Stimulated activated CD4-positive, alpha-beta T cell treated with anti-CD3 and anti-CD28 coated beads, Interleukin-4, amount 100 ng/mL, for 48 hours (primary cell): ENCODE measurements at regions not wholly inside any gene's neighbourhood (a gene's known extent, or its start where the extent isn't known, plus 50 kb on each side); places are given as distances from the start of the nearest gene placed in this dataset.
"Not testable (repeated sequence)": the region's sequence is repeated elsewhere in the genome, so short reads cannot be mapped to it uniquely, and the experiment has no call there.

ENCODE experiments used
- DNase-seq, 2 donors: peaks; one replicate each; pipeline ENCODE4 v3.0.0-alpha.2; 2020; ENCODE audit warnings: low read depth in 2 of 2

DNA sequence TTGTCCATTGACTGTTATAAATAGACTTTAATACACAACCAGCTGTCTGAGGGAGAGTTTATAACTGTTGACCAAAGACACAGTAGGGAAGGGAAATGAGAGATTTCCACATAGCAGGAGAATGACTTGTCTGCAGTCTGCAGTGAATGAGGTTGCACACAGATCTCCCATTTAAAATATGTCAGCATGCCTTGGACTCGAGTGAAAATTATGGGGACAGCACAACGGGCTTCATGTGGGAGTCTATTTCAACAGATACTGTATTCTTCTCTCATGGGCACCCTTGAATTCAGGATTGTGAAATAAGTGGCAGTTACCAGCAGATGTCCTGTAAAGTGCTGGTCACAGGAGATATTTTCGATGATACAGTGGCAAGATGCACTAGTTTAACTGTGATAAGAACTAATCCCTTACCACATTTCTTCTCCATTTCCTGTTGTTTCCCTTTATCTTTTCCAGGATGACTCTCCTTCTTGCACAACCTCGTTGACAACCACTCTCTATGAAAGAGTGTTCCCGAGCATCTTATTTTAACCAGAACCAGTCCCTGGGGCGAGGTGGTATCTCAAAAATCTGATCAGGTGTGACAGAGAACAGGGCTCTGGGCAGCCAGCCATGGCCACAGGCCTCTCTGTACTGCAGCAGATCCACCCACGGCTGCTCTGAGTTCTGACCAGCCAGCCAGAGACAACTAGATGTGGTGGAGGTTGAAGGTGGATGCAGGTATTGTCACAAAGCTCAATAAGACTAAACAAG, 51.5 kb upstream of the MAP3K1 start:
- DNase-seq: no peak

DNA sequence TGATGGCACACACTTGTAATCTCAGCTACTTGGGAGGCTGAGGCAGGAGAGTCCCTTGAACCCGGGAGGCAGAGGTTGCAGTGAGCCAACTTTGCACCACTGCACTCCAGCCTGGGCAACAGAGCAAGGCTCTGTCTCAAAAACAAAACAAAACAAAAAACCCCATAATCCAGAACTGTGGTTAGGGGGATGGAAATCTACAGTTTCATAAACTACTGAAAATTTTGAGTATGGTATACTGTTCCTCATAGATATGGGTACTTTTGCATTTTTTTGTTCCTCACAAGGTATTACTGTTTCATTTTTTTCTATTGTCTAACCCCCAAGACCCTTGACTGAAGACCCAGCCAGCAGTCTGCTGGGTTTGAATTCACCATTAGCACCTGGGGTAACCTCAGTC, 52.2 kb upstream of the MAP3K1 start:
- no peak for DNase-seq

DNA sequence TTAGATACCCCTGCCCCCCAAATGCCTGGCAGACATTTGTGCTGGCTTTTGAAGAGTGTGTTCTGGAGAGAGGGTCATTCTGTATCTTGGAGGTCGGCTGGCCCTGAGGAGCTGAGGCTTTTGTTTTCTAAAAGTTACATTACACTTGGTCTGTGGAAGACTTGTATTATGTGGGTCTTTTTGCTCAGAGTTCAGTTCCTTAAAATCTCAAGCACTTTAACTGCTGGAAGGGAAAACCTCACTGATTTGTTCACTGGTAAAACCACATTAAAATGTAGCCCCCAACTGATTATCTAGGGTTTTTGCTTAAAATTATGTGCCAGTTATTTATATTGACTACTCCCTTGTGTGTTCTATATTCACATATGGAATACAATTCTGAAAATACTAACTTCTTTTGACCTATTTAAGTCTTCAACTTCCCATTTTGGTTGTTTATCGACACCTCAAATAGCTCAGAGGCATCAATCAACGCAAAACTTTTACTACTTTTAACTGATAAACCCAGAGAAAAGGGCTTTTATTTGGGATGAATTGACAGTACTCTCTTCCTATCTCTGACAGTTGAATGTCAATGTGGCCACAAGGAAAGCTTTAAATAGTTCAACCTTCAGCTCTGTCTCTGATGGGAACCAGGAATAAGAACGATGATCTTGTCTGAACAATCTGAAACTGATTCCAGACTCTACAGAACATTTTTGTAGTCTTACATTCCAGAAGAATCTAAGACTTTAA, 54.0 kb upstream of the MAP3K1 start:
- no peak for DNase-seq

DNA sequence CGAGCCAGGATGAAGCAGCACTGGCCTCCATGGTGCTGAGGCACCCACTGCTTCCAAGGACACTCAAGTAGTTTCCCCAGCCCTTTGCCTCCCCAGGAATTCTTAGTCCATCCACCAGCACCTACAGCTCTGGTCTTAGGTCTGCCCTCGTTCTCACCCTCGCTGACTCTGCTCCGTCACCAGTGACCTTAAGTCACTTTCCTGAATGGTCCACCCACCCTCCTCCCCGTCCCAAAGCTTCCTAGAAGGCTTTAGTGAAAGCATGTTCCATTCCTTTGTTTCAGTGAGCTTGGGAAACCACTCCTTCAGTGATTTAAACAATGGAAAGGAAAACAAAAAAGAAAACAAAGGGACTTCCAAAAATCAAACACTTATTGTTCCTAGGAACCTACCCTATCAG, 54.6 kb upstream of the MAP3K1 start:
- DNase-seq: no peak

DNA sequence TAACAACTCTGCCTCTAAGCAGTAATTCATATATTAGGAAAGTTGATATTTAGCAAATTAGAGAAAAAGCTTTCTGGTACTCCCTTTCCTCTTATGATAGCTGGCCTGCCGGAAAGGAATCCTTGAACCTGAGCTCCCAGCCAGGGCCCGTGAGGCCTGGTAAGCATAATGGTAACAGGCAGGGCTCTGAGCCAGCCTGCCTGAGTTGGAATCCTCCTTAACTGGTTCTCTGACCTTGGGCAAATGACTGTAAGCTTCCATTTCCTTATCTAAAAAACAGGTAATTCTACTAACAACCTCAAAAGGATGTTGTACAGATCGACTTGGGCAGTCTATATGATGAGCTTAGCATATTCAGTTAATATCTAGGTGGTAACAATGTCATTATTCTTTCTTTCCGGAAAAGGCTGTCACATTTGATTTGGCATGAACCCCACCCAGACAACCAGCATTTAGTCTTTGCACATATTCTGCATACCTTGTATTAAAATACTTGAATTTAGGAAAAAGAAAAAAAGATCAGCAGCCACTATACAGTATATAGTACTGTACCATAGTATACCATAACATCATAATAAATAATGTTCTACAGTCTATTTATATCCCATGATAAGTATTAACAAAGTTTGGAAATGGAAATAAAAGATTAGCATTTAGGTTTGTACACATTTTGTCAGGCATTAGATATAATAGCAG, 55.7 kb upstream of the MAP3K1 start:
- DNase-seq: no peak

DNA sequence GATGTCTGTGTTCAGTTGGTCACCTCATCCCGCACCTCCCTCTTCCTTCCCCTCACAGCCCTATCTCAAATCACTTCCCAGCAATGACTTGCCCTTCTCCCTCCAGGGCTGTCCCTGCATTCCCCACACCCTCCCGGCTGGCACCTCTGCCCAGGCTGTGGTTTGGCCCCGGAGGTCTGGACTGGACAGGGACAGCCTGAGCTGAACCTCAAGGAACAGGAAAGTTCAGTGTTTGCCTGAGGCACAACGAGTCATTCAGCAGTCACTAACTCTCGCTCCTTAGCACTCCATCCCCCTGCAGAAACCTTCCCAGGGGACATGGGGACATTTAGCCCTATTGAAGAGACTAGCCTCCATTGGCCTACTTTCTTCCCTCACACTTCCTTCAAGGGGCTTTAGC, 58.3 kb upstream of the MAP3K1 start:
- no peak for DNase-seq

DNA sequence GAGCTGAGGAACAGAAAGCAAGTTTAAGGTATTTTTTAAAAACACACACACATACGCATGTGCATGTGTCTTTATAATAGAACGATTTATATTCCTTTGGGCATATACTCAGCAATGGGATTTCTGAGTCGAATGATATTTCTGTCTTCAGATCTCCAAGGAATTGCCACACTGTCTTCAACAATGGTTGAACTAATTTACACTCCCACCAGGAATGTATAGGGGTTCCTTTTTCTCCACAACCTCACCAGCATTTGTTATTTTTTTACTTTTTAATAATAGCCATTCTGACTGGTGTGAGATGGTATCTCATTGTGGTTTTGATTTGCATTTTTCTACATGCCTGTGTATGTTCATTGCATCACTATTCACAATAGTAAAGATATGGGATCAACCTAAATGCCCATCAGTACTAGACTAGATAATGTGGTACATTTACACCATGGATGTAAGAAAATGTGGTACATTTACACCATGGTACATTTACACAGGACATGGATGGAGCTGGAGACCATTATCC, 60.3 kb upstream of the MAP3K1 start:
- DNase-seq: no peak

DNA sequence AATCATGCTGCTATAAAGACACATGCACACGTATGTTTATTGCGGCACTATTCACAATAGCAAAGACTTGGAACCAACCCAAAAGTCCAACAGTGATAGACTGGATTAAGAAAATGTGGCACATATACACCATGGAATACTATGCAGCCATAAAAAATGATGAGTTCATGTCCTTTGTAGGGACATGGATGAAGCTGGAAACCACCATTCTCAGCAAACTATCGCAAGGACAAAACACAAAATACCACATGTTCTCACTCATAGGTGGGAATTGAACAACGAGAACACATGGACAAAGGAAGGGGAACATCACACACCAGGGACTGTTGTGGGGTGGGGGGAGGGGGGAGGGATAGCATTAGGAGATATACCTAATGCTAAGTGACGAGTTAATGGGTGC, 61.8 kb upstream of the MAP3K1 start:
- DNase-seq: not testable (repeated sequence)

DNA sequence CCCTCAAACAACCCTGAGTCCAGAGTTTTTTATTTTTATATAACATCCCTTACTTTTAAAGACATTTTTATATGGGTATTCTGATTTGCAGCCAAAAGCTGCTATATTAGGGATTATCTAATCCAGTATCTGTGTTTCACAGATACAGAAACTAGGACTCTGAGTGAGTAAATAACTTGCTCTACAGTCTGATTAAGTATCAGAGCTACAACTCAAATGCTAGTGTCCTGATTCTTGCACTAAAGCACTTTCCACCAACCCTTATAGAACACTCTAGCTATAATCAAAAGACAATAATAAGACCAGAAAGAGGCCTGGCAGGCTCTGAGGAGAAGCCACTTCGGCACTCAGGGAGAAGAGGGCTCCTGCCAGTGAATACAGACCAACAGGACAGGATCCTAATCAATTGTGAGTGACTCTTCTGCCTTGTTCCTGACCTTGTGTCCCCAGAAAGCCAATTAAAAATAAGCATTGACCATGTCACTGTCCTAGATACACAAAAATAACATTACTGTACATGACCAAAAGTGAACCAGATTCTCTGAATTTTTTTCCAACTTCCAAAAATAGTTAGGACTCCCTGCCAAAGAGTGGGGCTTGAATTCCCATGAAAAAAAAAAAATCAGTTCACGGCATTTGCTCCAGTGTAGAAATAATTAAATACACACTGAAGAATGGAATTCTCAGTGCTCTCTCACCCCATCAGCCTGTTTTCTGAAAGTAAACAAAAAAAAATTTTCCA, 63.6 kb upstream of the MAP3K1 start:
- DNase-seq: no peak

DNA sequence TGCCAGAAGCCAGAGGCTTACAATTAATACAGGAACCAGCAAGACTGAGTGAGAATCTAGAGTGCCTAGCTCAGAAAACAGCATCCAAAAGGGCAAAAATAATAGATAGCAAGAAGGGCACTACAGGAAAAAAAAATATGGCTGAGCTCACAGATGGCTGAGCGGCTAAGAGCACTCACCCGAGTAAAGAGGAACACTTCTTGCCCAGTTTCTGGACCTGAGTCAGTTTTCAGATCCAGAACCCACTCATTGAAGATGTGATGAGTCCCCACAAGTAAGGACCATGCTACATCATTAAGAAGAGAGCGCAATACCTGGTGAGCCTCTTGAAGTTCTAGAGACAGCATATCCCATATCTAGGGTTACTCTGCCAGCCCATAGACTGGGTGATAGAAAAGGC, 65.5 kb upstream of the MAP3K1 start:
- no peak for DNase-seq

DNA sequence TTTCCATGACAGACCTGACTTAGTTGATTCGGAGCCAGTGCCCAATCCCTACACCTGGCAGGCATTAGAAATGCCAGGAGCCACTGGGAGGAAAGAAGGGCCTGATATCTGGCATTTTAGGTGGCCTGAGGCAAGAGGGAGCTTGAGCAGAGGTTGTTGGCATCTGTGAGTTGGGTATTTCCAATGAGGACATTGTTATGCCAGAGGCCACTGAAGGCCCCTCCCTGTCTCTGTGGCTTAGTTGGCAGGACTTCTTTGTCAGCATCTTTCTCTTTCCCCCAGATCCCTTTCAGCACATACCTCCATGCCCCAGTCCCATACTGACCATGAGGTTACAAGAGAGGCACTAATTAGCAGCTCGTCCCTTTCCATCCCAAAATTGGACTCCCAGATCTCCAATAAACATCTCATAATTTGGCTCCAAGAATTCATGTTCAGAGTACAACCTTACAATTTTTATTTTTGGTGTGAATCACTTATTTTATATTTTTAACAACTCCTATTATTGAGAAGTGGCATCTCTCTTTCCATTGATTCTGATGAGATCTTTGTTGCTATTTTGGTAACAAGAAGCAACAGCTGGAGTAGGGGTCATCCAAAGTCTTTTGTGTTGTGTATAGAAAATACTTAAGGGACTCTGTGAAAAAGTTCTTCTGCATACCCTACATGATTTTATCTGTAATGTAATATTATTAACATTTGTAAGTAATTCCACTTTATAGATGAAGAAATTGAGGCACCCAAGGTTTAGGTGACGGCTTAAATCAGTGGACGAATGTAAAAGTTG, 68.6 kb upstream of the MAP3K1 start:
- no peak for DNase-seq

DNA sequence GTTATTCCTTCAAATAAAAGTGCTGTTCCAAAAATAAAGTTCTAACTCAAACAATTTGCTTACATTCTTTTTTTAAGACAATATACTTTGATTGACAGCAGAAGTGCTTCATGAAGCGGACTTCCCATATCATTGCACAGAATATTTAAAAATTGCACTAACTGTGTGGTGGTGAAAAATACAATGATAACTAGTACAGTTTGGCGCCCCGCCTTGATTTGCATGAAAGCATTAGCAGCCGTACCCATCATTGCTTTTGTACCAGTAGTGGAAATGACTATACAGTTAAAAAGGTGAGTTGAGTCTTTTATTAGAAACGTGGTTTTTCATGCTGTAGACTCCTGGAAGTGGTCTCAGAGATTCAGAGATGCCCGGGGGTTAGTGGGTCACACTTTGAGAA, 69.5 kb upstream of the MAP3K1 start:
- no peak for DNase-seq

DNA sequence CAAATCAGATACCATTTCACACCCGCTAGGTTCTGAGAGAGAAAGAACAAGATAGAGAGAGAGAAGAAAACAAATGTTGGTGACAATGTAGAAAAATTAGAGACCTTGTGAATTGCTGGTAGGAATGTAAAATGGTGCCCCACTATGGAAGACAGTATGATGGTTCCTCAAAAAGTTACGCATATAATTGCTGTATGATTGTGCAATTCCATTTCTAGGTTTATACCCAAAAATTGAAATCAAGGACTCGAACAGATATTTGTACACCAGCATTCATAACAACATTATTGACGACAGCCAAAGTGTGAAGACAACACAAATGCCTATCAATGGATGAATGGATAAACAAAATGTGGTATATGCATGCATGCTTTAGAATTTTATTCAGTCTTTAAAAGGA, 74.5 kb upstream of the MAP3K1 start:
- no peak for DNase-seq

DNA sequence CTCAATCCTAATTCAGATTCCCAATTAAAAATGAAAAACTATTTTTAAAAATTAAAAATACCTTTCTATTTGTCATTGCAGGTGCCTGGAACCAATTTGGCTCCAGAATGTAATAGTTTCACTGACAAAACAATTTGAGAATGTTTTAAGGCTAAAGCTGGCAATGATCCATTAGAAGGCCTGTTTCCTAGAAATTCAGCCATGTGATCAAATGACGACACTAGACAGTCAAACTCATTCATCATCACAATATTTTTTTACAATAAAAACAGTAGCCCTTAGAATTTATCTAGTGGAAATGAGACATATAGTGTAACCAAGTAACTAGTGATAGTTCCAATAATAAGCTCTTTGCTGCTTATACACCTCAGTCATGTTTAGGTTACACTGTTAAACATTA, 75.4 kb upstream of the MAP3K1 start:
- DNase-seq: no peak

DNA sequence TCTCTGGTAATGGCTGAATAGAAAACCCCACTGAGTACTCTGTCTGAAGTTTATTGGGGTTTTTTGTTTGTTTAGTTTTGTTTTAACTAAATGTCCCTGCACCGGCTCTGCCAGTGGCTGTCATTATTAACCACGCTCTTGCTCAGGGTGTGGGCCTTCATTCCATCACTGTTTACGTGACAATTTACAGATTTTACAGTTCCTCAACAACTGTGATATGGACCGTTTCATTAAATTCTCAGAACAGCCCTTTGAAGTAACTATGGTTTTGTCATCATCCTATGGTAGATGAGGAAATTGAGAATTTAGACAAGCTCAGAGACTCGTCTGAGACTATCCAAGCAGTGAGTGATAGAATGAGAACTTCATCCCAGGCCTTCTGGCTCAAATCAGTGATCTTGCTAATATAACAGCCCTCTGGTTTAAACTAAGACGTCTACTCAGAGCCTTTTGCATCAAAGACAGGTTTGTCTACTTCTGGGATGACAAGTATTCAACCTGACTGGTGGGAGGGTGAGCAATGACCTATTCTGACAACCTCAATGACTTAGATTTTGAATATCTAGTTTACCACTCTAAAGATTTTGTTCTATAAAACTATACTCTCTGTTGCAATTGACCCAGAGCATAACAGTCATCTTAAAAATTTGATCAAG, 77.3 kb upstream of the MAP3K1 start:
- no peak for DNase-seq

DNA sequence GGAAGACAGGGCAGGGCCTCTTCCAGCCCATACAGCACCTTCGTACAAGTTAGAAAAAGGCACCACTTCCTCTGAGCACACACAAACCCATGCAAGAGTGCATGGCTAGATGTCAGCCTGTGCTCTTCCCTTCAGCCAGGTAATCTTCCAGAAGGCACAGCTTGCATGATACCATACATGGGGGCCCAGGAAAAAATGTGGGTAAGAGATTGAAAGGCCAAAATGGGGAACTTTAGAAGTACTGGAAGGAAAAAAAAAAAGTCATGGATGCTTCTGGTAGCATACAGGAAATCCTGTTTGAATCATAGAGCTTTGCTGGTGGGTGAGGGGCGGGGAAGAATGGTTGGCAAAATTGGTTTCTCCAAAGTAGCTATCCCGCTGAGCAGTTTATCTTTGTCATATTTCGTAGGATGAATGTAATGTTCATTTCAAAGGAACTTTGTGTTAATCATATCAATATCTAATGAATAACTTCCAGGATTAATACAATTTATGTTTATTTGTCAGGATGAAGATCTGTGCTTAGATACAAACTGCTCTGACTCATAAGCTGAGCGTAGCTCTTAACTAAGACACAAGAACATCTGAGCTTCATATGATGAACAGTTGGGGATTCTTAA, 78.2 kb upstream of the MAP3K1 start:
- DNase-seq: no peak

DNA sequence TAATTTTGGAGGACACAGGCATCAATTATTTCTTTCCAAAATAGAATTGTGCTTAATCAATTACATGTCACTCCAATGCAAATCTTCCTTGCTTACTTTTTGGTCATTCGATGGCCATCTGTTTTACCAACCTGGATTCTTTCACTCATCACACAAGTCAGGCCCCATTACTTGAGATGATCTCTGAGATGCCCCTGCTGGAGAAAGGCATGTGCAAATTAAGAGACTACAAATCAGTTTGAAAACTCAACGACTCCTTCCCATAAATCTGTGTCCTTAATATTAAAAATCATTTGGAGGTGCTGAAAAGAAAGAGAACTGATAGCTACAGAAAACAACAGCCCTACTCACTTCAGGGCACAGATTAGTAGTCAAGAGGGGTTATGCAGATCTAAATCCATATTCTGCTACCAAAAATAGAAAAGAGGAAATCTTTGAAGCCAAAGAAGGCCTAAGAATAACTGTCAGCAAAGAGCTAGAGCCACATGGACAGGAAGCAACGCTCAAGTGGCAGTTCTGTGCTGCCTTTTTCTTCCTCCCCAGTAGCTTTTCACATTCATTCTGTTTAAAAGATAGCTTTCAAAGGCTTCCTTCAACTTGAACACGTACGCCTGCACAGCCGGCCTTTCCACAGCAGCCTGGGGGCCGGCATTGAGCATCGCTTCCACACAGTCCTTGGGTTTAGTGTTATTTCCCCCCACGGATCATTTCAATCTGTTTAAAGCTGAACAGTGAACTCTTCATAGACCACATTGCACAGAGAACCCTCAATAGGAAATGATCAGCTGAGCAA, 79.3 kb upstream of the MAP3K1 start:
- no peak for DNase-seq

DNA sequence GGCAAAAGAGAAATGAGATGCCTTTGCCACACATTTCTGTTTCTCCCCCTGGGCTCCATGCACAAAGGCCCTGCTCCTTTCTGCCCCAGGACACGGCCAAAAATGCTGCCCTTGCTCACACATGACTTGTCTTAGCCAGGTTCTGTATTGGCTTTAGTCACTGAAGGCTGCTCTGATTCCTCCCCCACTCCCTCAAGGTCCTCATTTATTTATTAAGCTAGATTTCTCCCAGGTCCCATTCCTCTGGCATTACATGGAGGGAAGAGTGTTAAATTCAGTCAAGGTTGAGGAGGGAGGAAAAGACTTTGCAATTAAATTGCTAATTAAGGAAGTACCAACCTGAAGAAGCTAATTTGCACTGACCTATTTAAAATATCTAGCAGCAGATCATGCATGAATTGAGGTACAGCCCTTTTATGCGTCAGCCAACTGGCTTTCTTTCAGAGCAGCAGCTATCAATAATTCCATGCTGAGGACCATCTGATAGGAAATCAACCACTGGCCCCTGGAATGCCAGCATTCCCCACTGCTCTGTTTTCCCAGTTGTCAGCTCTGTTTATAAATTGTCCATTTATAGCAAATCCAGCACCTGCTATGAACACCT, 81.2 kb upstream of the MAP3K1 start:
- no peak for DNase-seq

DNA sequence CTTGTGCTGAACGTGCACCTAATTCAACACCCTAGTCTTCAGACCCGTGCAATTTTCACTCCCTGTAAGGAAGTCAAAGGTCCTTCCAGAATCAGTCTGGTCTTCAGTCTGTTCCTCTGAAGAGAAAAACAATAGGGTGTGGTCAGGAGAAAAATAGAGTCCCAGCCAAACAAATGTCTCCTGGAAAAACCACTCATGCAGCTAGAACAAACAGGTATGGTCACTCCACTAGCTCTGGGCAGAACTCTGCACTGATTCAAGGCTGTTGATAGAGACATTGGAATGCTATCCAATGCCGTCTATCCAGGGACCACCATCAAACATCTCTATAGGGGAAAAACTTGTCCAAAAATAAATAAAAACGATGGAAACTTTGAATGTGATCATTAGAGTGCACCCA, 81.8 kb upstream of the MAP3K1 start:
- DNase-seq: no peak
